Activated CD8-positive, alpha-beta memory T cell treated with anti-CD3 and anti-CD28 coated beads for 48 hours (primary cell): ENCODE measurements at regions not wholly inside any gene's neighbourhood (a gene's known extent, or its start where the extent isn't known, plus 50 kb on each side); places are given as distances from the start of the nearest gene placed in this dataset.

Experiments used
- DNase-seq, 3 experiments: peaks; one replicate each; pipeline ENCODE4 v3.0.0-alpha.2; 2020; ENCODE audit warnings: low read depth in 2 of 3, low spot score in 2 of 3

DNA sequence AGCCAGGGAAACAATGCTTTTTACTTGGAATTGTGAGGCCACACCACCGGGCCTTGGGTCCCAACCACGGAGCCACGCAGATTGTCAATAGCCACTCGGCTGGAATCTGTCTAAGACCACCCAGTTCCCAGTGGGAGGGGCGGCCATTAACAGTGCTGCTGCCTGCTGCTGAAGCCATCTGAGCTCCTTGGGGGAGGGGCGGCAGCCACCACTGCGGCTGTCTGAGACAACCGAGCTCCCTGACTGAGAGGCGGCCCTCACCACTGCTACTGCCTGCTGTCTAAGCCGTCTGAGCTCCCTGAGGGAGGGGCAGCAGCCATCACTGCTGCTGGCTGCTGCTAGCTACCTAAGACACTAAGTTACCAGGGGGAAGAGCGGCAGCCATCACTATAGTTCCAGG is 64.3 kb downstream of the DMRTA2 start:
- no peak for DNase-seq

- no peak for DNase-seq
Observed at GRCh38 chr1:50357186-50357585, 66.1 kb downstream of the DMRTA2 start.

DNA sequence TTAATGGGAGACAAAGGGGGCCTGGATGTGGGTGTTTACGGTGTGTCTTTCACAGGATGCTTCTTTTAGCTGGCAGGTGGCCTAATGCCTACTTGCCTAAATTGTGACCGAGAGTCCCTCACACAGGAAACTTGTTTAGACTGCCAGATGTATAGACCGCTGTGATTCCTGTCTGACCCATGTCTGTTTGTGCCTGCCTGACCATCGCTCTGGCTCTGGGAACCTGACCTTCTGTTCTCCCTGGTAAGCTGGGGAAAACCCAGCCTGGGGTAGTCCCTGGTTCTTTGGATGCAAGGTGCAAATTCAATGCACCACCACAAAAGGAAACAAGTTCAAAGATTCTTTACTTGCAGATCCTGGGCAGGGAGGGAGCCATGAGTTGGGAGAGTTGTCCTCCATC is 68.4 kb downstream of the DMRTA2 start:
- DNase-seq, result no peak

DNA sequence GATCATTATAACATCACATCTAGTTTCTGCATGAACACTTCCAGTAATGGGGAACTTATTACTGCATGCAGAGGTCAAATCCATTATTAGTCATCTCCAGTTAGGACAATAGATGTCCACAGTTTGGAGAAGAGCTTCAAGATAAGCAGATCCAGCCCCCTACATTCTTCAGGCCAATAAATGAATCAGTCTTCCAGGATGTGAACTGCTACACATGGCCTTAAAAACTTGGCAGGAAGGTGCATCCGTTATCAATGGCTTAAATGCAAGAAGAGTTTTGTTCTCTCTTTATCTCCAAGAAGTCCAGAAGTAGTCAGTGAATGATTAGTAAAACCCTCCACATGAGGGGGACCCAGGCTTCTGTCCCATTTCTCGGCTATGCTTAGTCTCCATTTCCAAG is 70.8 kb downstream of the DMRTA2 start:
- DNase-seq, result no peak

- no peak for DNase-seq
Observed at GRCh38 chr1:50350868-50351267, 72.4 kb downstream of the DMRTA2 start.

- DNase-seq, result no peak
Observed at GRCh38 chr1:50350421-50350820, 72.8 kb downstream of the DMRTA2 start.

DNA sequence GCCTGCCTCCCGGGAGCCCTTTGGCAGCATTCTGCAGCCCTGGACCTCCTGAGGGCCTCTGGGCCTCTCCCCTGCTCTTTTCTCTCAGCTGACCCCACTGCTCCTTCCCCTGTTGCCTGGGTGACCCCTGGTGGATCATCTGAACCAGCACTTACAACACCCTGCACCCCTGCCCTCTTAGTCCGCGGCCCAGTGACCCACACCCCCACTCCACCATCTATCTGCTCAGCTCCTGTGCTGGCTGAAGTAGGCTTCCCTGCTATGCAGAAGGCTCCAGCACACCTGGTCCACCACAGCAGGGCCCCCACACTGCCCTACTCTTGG is 74.0 kb downstream of the DMRTA2 start:
- no peak for DNase-seq

DNA sequence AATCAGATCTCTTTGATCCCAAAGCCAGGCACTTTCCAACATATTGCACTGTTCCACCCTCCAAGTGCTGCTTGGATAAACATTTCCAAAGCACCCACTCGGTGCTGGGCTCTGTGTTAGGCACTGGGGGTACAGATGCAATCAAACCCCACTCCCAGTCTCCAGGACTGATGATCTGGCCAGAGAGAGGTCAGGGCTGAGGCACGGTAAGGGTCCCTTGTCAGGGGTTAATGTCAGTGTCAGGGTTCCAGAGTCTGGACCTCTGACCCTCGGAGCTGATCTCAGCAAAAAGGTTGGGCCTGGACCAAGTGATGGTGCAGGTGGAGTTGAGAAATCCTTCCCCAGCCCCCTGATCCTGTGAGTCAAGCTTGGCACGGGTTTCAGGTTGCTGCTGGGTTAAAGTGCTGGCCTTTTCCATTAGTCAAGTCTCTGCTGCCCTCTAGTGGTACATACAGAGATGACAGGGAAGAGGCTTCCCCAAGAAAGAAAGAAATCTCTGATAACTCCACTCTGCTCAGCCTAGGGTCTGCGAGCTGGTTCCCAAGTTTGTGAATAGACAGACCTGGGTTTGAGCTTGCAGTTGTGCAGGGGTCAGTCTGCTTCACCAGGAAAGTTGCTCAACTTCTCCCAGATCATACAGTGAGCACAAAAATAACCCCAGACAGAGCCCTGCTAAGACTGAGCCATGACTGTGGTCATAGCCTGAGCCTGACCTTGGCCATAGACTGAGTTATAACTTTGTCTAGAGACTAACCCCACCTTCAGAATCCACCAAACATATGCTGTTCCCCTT is 74.6 kb downstream of the DMRTA2 start:
- peak in 1 of 3 experiments; percentile 10 for DNase-seq

GRCh38 chr1:50347933-50348332 is 75.3 kb downstream of the DMRTA2 start:
- no peak for DNase-seq

DNA sequence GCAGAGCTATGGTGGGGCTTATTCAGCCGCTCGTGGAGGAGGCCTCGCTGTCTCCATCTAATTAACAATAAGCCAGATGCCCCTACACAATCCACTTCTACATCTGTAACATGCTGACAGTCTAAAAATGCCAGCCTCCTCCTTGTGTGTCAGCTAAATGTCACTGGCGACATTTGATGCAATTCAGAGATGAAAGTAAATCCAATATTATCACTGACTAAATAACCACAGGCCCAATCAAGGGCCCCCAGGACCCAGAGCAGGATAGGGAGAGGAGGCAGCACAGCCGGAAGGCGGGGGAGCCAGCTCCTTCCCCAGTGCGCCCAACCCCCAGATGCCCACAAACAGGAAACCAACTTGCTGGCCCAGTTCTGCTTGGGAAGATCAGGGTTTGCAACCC is 76.6 kb downstream of the DMRTA2 start:
- no peak for DNase-seq

GRCh38 chr1:50343323-50343722 is 79.9 kb downstream of the DMRTA2 start:
- no peak for DNase-seq

GRCh38 chr1:50342525-50342924 is 80.7 kb downstream of the DMRTA2 start:
- no peak for DNase-seq

DNA sequence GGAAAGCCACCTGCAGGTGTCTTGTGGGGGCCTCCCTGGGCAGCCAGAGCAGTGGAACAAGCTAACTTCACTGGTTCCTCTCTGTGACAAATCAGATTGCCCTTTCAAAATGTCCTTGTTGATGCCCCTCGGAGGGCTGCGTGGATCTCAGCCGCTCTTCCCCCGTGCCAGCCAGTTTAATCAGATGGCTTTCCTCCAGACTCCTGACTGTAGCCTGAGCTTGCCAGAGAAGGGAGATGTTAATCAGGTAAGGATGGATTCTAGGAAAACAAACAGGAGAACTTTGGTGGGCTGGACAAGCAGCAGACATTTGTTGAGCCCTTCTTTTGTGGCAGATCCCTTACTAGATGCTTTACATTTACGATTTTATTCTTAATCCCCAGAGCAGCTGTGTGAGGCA is 88.2 kb downstream of the DMRTA2 start:
- DNase-seq, result no peak

- DNase-seq, result peak; percentile 28 to 47 (median 34)
Observed at GRCh38 chr1:50333595-50333974, 89.7 kb downstream of the DMRTA2 start.

- DNase-seq, result peak; percentile 9 to 33 (median 22)
Observed at GRCh38 chr1:50332941-50333594, 90.2 kb downstream of the DMRTA2 start.

- no peak for DNase-seq
Observed at GRCh38 chr1:50329332-50329932, 93.8 kb downstream of the DMRTA2 start.

GRCh38 chr1:50328552-50328951 is 94.7 kb downstream of the DMRTA2 start:
- no peak for DNase-seq

DNA sequence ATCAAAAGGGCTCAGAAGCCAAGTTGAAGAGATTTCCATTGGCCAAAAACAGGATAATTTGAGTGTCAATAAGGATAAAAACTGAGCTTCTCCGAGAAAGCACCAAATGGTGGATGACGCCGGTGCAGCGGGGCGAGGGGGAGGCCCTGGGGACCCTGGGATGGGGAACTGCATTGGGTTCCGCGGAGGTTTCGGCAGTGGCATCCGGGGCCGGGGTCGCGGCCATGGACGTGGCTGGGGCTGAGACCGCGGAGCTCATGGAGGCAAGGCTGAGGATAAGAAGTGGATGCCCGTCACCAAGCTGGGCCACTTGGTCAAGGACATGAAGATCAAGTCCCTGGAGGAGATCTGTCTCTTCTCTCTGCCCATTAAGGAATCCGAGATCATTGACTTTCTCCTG is 97.2 kb downstream of the DMRTA2 start:
- no peak for DNase-seq

- no peak for DNase-seq
Observed at GRCh38 chr1:50322579-50322978, 100.7 kb downstream of the DMRTA2 start.

GRCh38 chr1:50318428-50318827 is 104.8 kb downstream of the DMRTA2 start:
- DNase-seq, result no peak

DNA sequence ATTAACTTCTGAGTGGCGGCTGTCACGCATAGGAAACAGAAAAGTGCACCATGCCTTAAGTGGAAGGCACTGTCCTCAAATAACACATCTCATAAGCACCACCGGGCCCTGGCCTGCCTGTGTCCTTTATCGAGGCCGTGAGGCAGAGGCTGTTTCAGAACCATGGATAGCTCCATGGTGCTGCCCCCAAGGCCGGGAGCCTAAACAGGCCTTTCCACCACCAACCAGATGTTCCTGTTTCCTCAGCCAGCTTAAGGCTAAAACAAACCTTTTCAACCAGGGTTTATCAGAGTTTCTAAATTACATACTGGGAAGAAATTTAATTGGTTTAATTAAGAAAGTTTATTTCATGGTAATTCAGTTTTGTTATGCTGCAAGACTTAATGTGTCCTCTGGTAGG is 114.4 kb downstream of the DMRTA2 start:
- no peak for DNase-seq

DNA sequence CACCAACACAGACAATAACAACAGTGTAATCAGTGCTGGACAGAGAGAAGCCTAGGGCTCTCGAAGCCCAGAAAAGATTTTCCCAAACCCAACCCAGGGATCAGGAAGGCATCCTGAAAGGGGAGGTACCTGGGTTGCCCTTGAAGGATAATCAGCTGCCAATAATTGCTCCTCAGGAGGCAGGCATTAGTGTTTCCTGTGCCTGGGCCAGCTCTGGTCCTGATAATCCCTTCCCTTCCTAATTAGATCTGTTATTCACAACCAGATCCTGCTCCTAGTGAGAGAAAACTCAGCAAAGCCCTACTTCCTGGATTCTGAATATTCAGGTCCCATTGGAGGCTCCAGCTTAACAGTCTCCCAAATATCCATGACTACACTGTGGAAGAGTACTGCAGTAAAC is 117.4 kb downstream of the DMRTA2 start:
- DNase-seq, result no peak

DNA sequence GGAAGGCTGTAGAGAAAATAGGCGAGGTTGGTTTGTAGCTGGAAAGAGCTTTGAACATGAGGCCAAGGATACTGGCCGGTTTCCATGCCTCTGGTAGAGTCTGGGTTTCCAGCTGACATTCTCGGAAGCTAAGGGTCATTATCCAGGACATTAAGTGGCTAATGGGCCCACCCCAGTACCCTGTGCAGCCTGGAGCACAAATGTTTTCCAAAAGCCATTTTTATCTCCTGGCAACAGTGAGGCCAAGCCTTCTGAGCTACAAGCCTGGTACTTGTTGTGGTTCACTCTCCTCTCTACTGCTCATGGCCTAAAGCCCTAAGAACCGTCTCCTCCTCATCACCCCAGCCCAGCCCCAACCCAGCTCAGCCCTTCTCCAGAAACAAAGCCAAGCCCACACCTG is 122.9 kb downstream of the DMRTA2 start:
- DNase-seq, result no peak
